Epithelial cell of esophagus (primary cell): ENCODE measurements at regions not wholly inside any gene's neighbourhood (a gene's known extent, or its start where the extent isn't known, plus 50 kb on each side); places are given as distances from the start of the nearest gene placed in this dataset.
A peak's percentile ranks its signal among the peaks of the same experiment; 100 is the strongest.

Experiments
- DNase-seq: peaks from one replicate; pipeline ENCODE4 v3.0.0; 2010; ENCODE audit warnings: low read depth
- H3K4me3 ChIP-seq: 2 replicates; pipeline ENCODE4 v1.5.1; 2011; ENCODE audit warnings: mild to moderate bottlenecking, low read length, control low read depth
- CTCF ChIP-seq: IDR thresholded peaks from 2 replicates; pipeline ENCODE4 v1.5.1; 2011; ENCODE audit warnings: low read depth, mild to moderate bottlenecking, low read length, control low read depth, inconsistent platforms; ENCODE audit not compliant: insufficient read depth; ENCODE audit errors: missing control alignments

- TF ChIP-seq CTCF, result no peak
- H3K4me3 ChIP-seq, result no peak overlapping the region
- no peak for DNase-seq
Measured at GRCh38 chr10:57460540-57460939, 807.2 kb downstream of the IPMK start.

GRCh38 chr10:57457972-57458512 is 809.7 kb downstream of the IPMK start:
- no peak for TF ChIP-seq CTCF
- DNase-seq, result no peak
- no peak overlapping the region for H3K4me3 ChIP-seq

GRCh38 chr10:57430376-57430775 is 837.3 kb downstream of the IPMK start:
- no peak overlapping the region for H3K4me3 ChIP-seq
- TF ChIP-seq CTCF, result no peak
- no peak for DNase-seq

- TF ChIP-seq CTCF, result no peak
- no peak for DNase-seq
- no peak overlapping the region for H3K4me3 ChIP-seq
Measured at GRCh38 chr10:57420881-57421280, 846.8 kb downstream of the IPMK start.

GRCh38 chr10:57418476-57418875 is 849.2 kb downstream of the IPMK start:
- no peak for TF ChIP-seq CTCF
- H3K4me3 ChIP-seq, result no peak overlapping the region
- DNase-seq, result no peak

- peak; percentile 10 for DNase-seq
- TF ChIP-seq CTCF, result no peak
Measured at GRCh38 chr10:57395923-57396322, 871.8 kb downstream of the IPMK start.

GRCh38 chr10:57367412-57367811 is 900.3 kb downstream of the IPMK start:
- no peak for DNase-seq
- no peak overlapping the region for H3K4me3 ChIP-seq
- TF ChIP-seq CTCF, result no peak

More at GRCh38 chr10:57395923-57396322, 871.8 kb downstream of the IPMK start:
- H3K4me3 ChIP-seq, result no peak overlapping the region
